Inferior parietal cortex (tissue), 1 donor: ENCODE measurements at regions not wholly inside any gene's neighbourhood (a gene's known extent, or its start where the extent isn't known, plus 50 kb on each side); places are given as distances from the start of the nearest gene placed in this dataset.
A peak's percentile ranks its signal among the peaks of the same experiment; 100 is the strongest.
"Not testable (repeated sequence)": the region's sequence is repeated elsewhere in the genome, so short reads cannot be mapped to it uniquely, and the experiment has no call there.

Experiments used
- DNase-seq: peaks from one replicate; pipeline ENCODE4 v3.0.0-alpha.2; 2016; ENCODE audit errors: extremely low spot score

- DNase-seq, result no peak
These were observed 58.6 kb upstream of the SHISA6 start for GRCh38 chr17:11182430-11182829.

GRCh38 chr17:11178581-11178980, 62.4 kb upstream of the SHISA6 start:
- no peak for DNase-seq

GRCh38 chr17:11177340-11177739, 63.7 kb upstream of the SHISA6 start:
- DNase-seq, result no peak

GRCh38 chr17:11176549-11176948, 64.5 kb upstream of the SHISA6 start:
- no peak for DNase-seq

DNA sequence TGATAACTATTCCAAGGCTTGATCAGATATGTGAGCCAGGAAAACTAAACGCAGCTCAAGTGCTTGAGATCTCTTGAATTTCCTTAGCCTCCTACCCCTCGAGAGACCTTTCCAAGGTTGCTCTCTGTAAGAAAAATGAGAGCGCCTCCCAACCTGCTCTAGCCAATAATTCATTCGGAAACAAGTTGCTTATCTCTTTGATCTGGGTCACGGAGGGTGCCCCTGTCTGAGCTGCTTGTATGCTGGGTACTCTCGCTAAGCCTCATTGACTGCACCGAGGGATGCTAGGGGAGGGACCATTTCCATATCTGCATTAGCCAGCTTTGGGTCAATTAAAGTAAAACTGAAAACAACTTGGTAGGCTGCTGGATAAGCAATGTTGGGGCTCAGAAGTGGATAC, 70.1 kb upstream of the SHISA6 start:
- no peak for DNase-seq

DNA sequence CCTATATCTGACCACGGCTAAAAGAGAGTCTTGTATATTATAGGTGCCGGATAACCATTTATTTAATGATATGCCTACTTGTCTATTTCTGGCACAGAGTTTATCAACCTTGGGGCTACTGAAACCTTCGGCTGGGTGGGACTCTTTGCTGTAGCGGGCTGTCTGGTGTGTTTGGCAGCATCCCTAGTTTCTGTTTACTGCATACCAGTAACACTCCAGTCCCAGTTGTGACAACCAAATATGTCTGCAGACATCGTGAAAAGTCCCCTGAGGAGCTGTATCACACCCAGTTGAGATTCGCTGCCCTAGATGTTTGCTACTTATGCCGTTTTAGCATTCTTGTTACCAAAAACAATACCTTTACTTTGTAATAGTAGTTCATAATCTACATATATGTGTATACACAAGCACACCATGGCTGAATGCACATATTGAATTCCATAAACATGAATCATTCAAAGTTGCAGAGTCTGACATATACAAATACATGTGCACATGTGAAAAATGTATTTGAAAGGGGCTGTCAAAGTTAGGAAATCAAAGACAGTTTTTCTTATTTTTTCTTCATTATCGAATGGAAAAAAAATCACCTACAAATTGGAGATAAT, 89.1 kb upstream of the SHISA6 start:
- no peak for DNase-seq

GRCh38 chr17:11150906-11151511, 90.0 kb upstream of the SHISA6 start:
- not testable (repeated sequence) for DNase-seq

GRCh38 chr17:11144358-11145233, 96.4 kb upstream of the SHISA6 start:
- peak; percentile 83 for DNase-seq

GRCh38 chr17:11142231-11142630, 98.8 kb upstream of the SHISA6 start:
- DNase-seq, result no peak

DNA sequence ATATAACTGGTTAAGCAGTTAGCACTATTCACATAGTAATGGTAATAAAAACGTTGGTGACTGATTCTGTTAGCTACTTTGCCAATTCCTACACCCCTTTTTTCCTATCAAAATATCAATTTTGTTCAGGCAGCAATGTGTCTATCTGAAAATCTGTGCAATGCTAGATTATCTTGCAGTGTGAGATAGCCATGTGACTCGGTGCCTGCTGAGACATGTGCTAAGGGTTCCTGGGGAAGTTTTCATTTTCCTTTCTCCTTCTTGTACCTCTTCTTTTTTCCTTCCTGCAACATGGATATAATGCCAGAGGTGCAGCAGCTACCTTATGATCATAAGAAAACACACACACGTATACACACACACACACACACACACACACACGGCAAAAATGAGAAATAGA, 100.5 kb upstream of the SHISA6 start:
- peak; percentile 48 for DNase-seq

GRCh38 chr17:11140043-11140442, 101.0 kb upstream of the SHISA6 start:
- DNase-seq, result peak; percentile 84

GRCh38 chr17:11138023-11138422, 103.0 kb upstream of the SHISA6 start:
- no peak for DNase-seq

DNA sequence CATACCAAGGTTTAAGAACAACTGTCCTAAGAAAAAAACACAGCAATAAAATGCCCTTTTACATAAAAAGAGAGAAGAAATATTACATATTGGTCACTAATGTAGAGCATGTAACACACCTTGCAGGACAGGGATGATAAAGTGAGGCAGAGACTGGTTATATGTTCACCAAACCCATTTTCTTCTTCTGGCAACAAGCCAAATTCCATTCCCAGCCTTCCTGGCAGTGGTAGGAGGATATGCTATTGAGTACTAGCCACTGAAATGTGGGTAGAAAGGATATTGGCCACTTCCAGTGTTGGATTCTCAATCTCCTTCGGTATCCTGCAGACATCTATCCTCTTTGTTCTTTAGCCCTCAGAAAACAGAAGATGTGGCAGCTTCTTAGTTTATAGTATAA, 105.2 kb upstream of the SHISA6 start:
- no peak for DNase-seq

- DNase-seq, result no peak
These were observed 110.6 kb upstream of the SHISA6 start for GRCh38 chr17:11130367-11130766.

DNA sequence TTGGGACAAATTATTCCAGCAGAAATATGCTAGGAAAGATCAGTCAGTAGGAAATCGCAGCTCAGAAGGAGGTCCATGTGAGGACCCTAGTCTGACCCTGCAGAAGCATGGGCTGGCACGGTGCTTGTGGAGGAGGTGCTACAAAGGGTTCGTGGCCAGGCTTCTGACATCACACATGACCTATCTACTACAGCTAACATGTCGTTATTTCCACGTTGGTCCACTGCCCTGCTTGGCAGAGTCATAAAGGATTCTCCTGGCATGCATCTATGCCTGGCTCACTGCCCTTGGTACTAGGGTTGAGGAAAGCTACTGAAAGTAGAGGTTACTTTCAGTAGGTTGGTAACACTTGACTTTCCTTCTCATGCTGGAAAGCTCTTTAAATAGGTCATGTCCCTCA, 118.1 kb upstream of the SHISA6 start:
- peak; percentile 32 for DNase-seq

DNA sequence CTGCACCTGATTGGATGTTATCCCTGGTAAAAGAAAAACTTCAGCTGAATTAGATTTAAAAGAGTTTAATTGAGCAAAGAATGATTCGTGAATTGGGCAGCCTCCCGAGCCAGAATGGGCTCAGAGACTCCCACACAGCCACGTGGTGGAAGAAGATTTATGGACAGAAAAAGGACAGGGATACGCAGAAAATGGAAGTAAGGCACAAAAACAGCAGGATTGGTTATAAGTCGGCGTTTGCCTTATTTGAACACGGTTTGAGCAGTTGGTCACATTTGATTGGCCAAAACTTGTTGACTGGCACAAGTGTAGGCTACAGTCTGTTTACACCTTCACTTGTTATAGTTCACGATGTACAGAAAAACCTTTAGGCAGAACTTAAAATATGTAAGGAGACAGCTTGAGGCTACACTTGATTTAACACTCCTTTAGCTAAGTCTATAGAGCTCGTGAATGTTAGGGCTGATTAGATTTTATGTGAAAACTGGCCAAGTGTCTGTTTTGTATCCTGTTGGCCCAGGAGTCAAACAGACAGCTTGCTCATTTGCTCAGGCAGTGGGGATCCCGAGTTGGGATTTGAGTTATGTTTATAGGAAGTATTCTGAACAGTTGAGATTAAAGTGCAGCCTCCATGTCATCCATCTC, 119.5 kb upstream of the SHISA6 start:
- DNase-seq, result peak; percentile 25

- DNase-seq, result no peak
These were observed 131.9 kb upstream of the SHISA6 start for GRCh38 chr17:11109106-11109505.

GRCh38 chr17:11105141-11105540, 135.9 kb upstream of the SHISA6 start:
- no peak for DNase-seq

DNA sequence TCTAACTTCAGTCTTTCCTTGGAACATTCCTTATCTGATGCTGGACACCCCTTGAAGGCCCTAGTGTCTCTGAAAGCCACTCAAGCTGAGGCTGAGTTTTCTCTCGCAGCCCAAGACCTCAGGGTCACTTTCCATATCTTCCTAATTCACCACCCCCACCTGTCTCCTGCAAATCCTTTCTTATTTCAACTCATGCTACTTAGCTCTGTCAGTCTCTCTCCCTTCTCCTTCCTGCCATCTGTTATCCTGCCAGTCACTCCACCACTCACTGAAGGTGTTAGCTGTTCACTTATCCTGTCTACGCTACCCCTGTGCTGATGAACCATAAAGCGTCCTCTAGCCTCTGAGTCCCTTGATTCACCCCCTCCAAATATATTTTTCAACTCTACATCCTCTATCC, 143.9 kb upstream of the SHISA6 start:
- DNase-seq, result no peak

- DNase-seq, result peak; percentile 64
These were observed 146.7 kb upstream of the SHISA6 start for GRCh38 chr17:11094331-11094730.

- no peak for DNase-seq
These were observed 154.2 kb upstream of the SHISA6 start for GRCh38 chr17:11086646-11087340.

DNA sequence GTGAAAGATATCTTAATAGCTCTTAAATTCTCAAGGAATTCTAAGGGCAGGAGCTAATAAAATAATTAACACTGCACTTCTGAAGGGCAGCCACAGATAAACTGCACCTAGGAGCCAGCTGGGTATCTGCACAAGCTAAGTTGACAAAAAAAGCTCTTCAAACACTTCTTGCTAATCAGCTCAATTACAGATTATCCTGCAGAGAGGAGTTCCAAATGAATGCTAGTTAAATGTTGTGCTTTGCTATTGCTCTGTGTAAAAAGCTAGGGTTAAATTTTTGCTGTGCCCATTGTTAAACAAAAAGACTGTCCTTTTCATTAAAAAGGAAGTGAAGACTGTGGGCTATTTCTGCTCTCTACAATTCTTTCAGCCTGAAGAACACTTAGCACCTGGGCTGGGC, 158.5 kb upstream of the SHISA6 start:
- DNase-seq, result no peak
